ENCODE measurements at regions not wholly inside any gene's neighbourhood (a gene's known extent, or its start where the extent isn't known, plus 50 kb on each side); places are given as distances from the start of the nearest gene placed in this dataset.
"Not testable (repeated sequence)": the region's sequence is repeated elsewhere in the genome, so short reads cannot be mapped to it uniquely, and the experiment has no call there.

DNA sequence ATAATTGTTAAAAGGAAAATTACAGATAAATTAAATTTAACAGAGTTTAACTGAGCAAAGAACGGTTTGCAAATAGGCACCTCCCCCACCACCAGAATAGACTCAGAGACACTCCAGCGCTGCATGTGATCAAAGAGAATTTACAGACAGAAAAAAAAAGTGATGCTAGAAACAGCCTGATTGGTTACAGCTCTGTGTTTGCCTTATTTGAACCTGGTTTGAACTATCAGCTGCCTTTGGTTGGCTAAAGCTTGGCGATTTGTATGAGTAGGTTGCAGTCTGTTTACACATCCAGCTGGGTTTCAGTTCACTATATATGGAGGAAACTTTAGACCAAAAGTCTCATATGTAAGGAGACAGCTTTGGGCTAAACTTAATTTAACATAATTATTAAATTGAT is 249.1 kb downstream of the ENC1 start:
- intact Hi-C loops (cut with DNase I) = no loop called here
- Histone ChIP-seq H3K4me1 (ENCODE audit: control insufficient read depth in 2 of 3, insufficient read depth in 2 of 3, low read depth in 1 of 3, low read length in 3 of 3) (peaks cover 0 to 10% (median 0%) of the 10 kb centered on the region in 3 donors), H3K9ac (ENCODE audit: low read length in 3 of 3) (no peak overlapping the region), H3K4me3 (ENCODE audit: low read length in 3 of 3) (no peak overlapping the region), H3K36me3 (ENCODE audit: control insufficient read depth in 2 of 3, insufficient read depth in 3 of 3, low read length in 3 of 3) (no peaks in the 10 kb centered on the region), H3K27ac (ENCODE audit: low read depth in 2 of 2, low read length in 2 of 2) (no peak overlapping the region), H3K27me3 (ENCODE audit: control insufficient read depth, insufficient read depth, low read length) (no peaks in the 10 kb centered on the region), H3K9me3 (ENCODE audit: control insufficient read depth in 2 of 3, insufficient read depth in 1 of 3, low read length in 3 of 3) (no peaks in the 10 kb centered on the region)
- TF ChIP-seq CTCF (IDR thresholded peaks at IDR 0.05; ENCODE audit: borderline replicate concordance, extremely low read depth, insufficient read depth) = no peak
- DNase-seq (no peak), FAIRE-seq (no peak)

GRCh38 chr5:74390822-74391221 is 249.7 kb downstream of the ENC1 start:
- Histone ChIP-seq H3K27me3 (ENCODE audit: control insufficient read depth, insufficient read depth, low read length) (no peaks in the 10 kb centered on the region), H3K9me3 (ENCODE audit: control insufficient read depth in 2 of 3, insufficient read depth in 1 of 3, low read length in 3 of 3) (no peaks in the 10 kb centered on the region), H3K27ac (ENCODE audit: low read depth in 2 of 2, low read length in 2 of 2) (no peak overlapping the region), H3K9ac (ENCODE audit: low read length in 3 of 3) (no peak overlapping the region), H3K4me3 (ENCODE audit: low read length in 3 of 3) (no peak overlapping the region), H3K4me1 (ENCODE audit: control insufficient read depth in 2 of 3, insufficient read depth in 2 of 3, low read depth in 1 of 3, low read length in 3 of 3) (peaks cover 0 to 10% (median 0%) of the 10 kb centered on the region in 3 donors), H3K36me3 (ENCODE audit: control insufficient read depth in 2 of 3, insufficient read depth in 3 of 3, low read length in 3 of 3) (no peaks in the 10 kb centered on the region)
- DNase-seq (no peak), FAIRE-seq (no peak)
- intact Hi-C loops (cut with DNase I) = no loop called here
- TF ChIP-seq CTCF (IDR thresholded peaks at IDR 0.05; ENCODE audit: borderline replicate concordance, extremely low read depth, insufficient read depth) = no peak

DNA sequence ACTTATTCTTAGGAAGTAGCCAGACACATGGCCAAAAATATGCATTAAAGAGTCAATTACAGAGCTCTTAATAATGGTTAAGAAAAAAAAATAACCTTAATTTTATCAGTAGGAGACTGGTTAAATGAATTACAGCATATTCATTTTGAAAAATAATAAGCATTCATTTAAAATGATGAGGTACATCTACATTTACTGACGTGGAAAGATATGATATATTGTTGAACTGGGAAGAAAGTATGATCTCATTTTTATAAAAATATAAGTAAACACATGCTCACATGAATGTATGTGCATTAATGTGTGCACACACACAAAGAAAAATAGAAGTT is 250.3 kb downstream of the ENC1 start:
- TF ChIP-seq CTCF (IDR thresholded peaks at IDR 0.05; ENCODE audit: borderline replicate concordance, extremely low read depth, insufficient read depth) = no peak
- no peaks in the 10 kb centered on the region for H3K27me3 ChIP-seq (ENCODE audit: control insufficient read depth, insufficient read depth, low read length)
- intact Hi-C loops (cut with DNase I) = no loop called here
- FAIRE-seq (no peak), DNase-seq (no peak)
- H3K9ac ChIP-seq (ENCODE audit: low read length in 3 of 3) = no peak overlapping the region
- H3K4me3 ChIP-seq (ENCODE audit: low read length in 3 of 3) = no peak overlapping the region
- H3K9me3 ChIP-seq (ENCODE audit: control insufficient read depth in 2 of 3, insufficient read depth in 1 of 3, low read length in 3 of 3) = no peaks in the 10 kb centered on the region
- no peak overlapping the region for H3K27ac ChIP-seq (ENCODE audit: low read depth in 2 of 2, low read length in 2 of 2)
- H3K4me1 ChIP-seq (ENCODE audit: control insufficient read depth in 2 of 3, insufficient read depth in 2 of 3, low read depth in 1 of 3, low read length in 3 of 3) = peaks cover 0 to 7% (median 0%) of the 10 kb centered on the region in 3 donors
- H3K36me3 ChIP-seq (ENCODE audit: control insufficient read depth in 2 of 3, insufficient read depth in 3 of 3, low read length in 3 of 3) = no peaks in the 10 kb centered on the region

- Histone ChIP-seq H3K27ac (ENCODE audit: low read depth in 2 of 2, low read length in 2 of 2) (no peak overlapping the region), H3K27me3 (ENCODE audit: control insufficient read depth, insufficient read depth, low read length) (no peaks in the 10 kb centered on the region), H3K9ac (ENCODE audit: low read length in 3 of 3) (no peak overlapping the region), H3K9me3 (ENCODE audit: control insufficient read depth in 2 of 3, insufficient read depth in 1 of 3, low read length in 3 of 3) (no peaks in the 10 kb centered on the region), H3K4me1 (ENCODE audit: control insufficient read depth in 2 of 3, insufficient read depth in 2 of 3, low read depth in 1 of 3, low read length in 3 of 3) (peaks cover 0 to 4% (median 0%) of the 10 kb centered on the region in 3 donors), H3K4me3 (ENCODE audit: low read length in 3 of 3) (no peak overlapping the region), H3K36me3 (ENCODE audit: control insufficient read depth in 2 of 3, insufficient read depth in 3 of 3, low read length in 3 of 3) (no peaks in the 10 kb centered on the region)
- TF ChIP-seq CTCF (IDR thresholded peaks at IDR 0.05; ENCODE audit: borderline replicate concordance, extremely low read depth, insufficient read depth) = no peak
- no peak for FAIRE-seq
- DNase-seq = no peak
- intact Hi-C loops (cut with DNase I) = no loop called here
Measured at GRCh38 chr5:74389531-74390305, 250.8 kb downstream of the ENC1 start.

DNA sequence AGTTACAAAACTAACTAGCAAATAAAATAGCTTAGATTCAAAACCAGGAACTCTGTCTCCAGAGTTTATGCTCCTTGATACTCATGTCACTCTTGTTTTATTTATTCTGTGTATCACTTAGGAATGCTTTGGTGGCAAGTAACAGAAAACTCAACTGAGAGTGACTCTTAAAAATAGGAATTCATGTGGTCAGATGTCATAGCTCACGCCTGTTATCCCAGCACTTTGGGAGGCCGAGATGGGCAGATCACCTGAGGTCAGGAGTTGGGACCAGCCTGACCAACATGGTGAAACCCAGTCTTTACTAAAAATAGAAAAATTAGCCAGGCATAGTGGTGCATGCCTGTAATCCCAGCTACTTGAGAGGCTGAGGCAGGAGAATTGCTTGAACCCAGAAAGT is 252.1 kb downstream of the ENC1 start:
- H3K27me3 ChIP-seq (ENCODE audit: control insufficient read depth, insufficient read depth, low read length); H3K4me1 ChIP-seq (ENCODE audit: control insufficient read depth in 2 of 3, insufficient read depth in 2 of 3, low read depth in 1 of 3, low read length in 3 of 3); FAIRE-seq; intact Hi-C loops (cut with DNase I); DNase-seq; H3K9me3 ChIP-seq (ENCODE audit: control insufficient read depth in 2 of 3, insufficient read depth in 1 of 3, low read length in 3 of 3); H3K9ac ChIP-seq (ENCODE audit: low read length in 3 of 3); H3K36me3 ChIP-seq (ENCODE audit: control insufficient read depth in 2 of 3, insufficient read depth in 3 of 3, low read length in 3 of 3); H3K27ac ChIP-seq (ENCODE audit: low read depth in 2 of 2, low read length in 2 of 2); H3K4me3 ChIP-seq (ENCODE audit: low read length in 3 of 3): not testable (repeated sequence)

Measured in kidney (tissue), 13 donors.